ENCODE measurements at regions not wholly inside any gene's neighbourhood (a gene's known extent, or its start where the extent isn't known, plus 50 kb on each side); places are given as distances from the start of the nearest gene placed in this dataset.

DNA sequence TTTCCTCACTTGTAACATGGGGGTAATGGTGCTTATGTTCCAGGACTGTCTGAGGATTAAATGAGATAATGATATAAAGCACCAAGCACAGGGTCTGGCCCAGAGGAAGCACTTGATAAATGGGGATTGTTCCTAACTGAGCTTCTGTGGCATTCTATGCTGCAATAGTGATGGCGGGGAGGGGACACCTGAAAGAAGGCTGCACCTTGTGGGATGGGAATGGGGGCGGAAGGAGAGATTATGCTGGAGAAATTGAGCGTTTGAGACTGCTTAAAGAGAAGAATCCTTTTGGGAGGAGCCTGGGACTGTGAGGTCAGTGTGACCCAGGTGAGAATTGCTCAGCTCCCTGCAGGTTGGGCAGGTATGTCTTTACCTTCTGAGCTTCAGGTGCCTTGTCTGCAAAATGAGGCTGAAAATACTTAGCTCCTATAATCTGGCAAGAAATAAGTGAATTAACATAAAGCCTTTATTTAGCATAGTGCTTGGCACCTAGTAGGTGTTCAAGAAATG lies 55.9 kb upstream of the CTPS1 start:
- POLR2A ChIA-PET = interaction anchor here (0.6 kb wide), 1 partner anchor 13 kb away, joined by 3 read pairs; no protein-coding TSS in a partner anchor
- no peaks in the 10 kb centered on the region for H3K4me1 ChIP-seq (ENCODE audit: control insufficient read depth, extremely low read depth, insufficient read depth, low read length)
- H3K9me3 ChIP-seq (replicated peaks; ENCODE audit: control insufficient read depth, insufficient read depth, low read length) = no peaks in the 10 kb centered on the region
- dilution Hi-C loops (cut with MboI; ENCODE audit: extremely low pct_ligation_motif_present, low sequenced_read_pairs) (no loop called here), intact Hi-C loops (cut with micrococcal nuclease) (no loop called here)
- FAIRE-seq = no peak
- H3K9me1 ChIP-seq (replicated peaks; ENCODE audit: control insufficient read depth, extremely low read depth, insufficient read depth, low read length) = no peaks in the 10 kb centered on the region
- H3K27me3 ChIP-seq (ENCODE audit: control insufficient read depth in 2 of 2, insufficient read depth in 2 of 2, low read length in 2 of 2) = peaks cover 2% of the 10 kb centered on the region in 2 experiments
- H2AFZ ChIP-seq (ENCODE audit: low read depth, low read length) = no peak overlapping the region
- H3K9ac ChIP-seq (replicated peaks; ENCODE audit: extremely low read depth, insufficient read depth, low read length) = no peak overlapping the region
- H3K4me2 ChIP-seq (ENCODE audit: insufficient read depth, low read length) = no peak overlapping the region
- no TSS peak for BruUV-seq (replicated peaks)
- H4K20me1 ChIP-seq (replicated peaks; ENCODE audit: control insufficient read depth, extremely low read depth, insufficient read depth, low read length) = no peaks in the 10 kb centered on the region
- no peak overlapping the region for H3K27ac ChIP-seq (ENCODE audit: insufficient read depth, low read depth, low read length)
- TF ChIP-seq FOS (IDR thresholded peaks at IDR 0.05; ENCODE audit: borderline replicate concordance, insufficient read depth, low read length) (no peak), JUN (IDR thresholded peaks at IDR 0.05; ENCODE audit: borderline replicate concordance, insufficient read depth, insufficient read length, low read depth) (no peak), POLR2AphosphoS5 (IDR thresholded peaks at IDR 0.05; ENCODE audit: insufficient read depth, low read depth, low read length) (no peak)
- CTCF ChIA-PET = interaction anchor here (1.1 to 1.7 kb wide), 3 partner anchors 11 to 26 kb away, joined by 3 to 7 read pairs (median 4); no protein-coding TSS in a partner anchor
- H3K4me3 ChIP-seq (replicated peaks in 1 of 3; ENCODE audit: insufficient read depth in 1 of 3, low read depth in 1 of 3, low read length in 3 of 3) = no peak overlapping the region
- no peak for DNase-seq (ENCODE audit: low read depth, low spot score)
- H3K79me2 ChIP-seq (ENCODE audit: control insufficient read depth, insufficient read depth, low read length) = no peaks in the 10 kb centered on the region
- H3K36me3 ChIP-seq (ENCODE audit: control insufficient read depth in 2 of 2, extremely low read depth in 1 of 2, insufficient read depth in 2 of 2, low read length in 2 of 2) = no peaks in the 10 kb centered on the region

DNA sequence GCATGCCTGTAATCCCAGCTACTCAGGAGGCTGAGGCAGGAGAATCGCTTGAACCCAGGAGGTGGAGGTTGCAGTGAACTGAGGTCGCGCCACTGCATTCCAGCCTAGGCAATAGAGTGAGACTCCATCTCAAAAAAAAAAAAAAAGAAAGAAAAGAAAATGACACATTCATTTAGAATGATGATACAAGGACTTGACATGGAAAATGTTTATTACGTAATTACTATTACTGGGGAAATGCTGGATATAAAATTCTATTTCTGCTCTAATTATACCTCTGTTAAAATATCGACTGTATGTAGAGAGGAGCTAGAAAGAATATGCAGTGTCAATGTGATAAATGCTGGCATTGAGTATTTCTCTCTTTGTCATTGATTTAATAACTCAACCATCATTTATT lies 54.7 kb upstream of the CTPS1 start:
- no peaks in the 10 kb centered on the region for H3K9me1 ChIP-seq (replicated peaks; ENCODE audit: control insufficient read depth, extremely low read depth, insufficient read depth, low read length)
- H3K4me3 ChIP-seq (replicated peaks in 1 of 3; ENCODE audit: insufficient read depth in 1 of 3, low read depth in 1 of 3, low read length in 3 of 3) = no peak overlapping the region
- H3K9ac ChIP-seq (replicated peaks; ENCODE audit: extremely low read depth, insufficient read depth, low read length) = no peak overlapping the region
- no peak for FAIRE-seq
- TF ChIP-seq JUN (IDR thresholded peaks at IDR 0.05; ENCODE audit: borderline replicate concordance, insufficient read depth, insufficient read length, low read depth) (no peak), POLR2A (IDR thresholded peaks at IDR 0.05; ENCODE audit: low read depth, low read length) (no peak), GATA2 (IDR thresholded peaks at IDR 0.05; ENCODE audit: insufficient read depth, insufficient read length, low read depth, low read length) (no peak), MYC (IDR thresholded peaks at IDR 0.05; ENCODE audit: low read depth, low read length) (no peak), POLR2AphosphoS5 (IDR thresholded peaks at IDR 0.05; ENCODE audit: insufficient read depth, low read depth, low read length) (no peak), EZH2 (IDR thresholded peaks at IDR 0.05; ENCODE audit: borderline replicate concordance, low read depth, low read length, severe bottlenecking) (no peak), FOS (IDR thresholded peaks at IDR 0.05; ENCODE audit: borderline replicate concordance, insufficient read depth, low read length) (no peak)
- TF ChIP-seq, protein P1, sequence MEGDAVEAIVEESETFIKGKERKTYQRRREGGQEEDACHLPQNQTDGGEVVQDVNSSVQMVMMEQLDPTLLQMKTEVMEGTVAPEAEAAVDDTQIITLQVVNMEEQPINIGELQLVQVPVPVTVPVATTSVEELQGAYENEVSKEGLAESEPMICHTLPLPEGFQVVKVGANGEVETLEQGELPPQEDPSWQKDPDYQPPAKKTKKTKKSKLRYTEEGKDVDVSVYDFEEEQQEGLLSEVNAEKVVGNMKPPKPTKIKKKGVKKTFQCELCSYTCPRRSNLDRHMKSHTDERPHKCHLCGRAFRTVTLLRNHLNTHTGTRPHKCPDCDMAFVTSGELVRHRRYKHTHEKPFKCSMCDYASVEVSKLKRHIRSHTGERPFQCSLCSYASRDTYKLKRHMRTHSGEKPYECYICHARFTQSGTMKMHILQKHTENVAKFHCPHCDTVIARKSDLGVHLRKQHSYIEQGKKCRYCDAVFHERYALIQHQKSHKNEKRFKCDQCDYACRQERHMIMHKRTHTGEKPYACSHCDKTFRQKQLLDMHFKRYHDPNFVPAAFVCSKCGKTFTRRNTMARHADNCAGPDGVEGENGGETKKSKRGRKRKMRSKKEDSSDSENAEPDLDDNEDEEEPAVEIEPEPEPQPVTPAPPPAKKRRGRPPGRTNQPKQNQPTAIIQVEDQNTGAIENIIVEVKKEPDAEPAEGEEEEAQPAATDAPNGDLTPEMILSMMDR (IDR thresholded peaks at IDR 0.05; ENCODE audit: extremely low read depth in 1 of 2, insufficient read depth in 1 of 2, low read depth in 1 of 2, low read length in 2 of 2) = no peak
- TF ChIP-seq, protein P2, sequence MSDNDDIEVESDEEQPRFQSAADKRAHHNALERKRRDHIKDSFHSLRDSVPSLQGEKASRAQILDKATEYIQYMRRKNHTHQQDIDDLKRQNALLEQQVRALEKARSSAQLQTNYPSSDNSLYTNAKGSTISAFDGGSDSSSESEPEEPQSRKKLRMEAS (IDR thresholded peaks at IDR 0.05; ENCODE audit: insufficient read depth, insufficient read length) = no peak
- no peak overlapping the region for H3K4me2 ChIP-seq (ENCODE audit: insufficient read depth, low read length)
- H3K27me3 ChIP-seq (ENCODE audit: control insufficient read depth in 2 of 2, insufficient read depth in 2 of 2, low read length in 2 of 2) = peaks cover 2% of the 10 kb centered on the region in 2 experiments
- H3K79me2 ChIP-seq (ENCODE audit: control insufficient read depth, insufficient read depth, low read length) = no peaks in the 10 kb centered on the region
- no peaks in the 10 kb centered on the region for H3K4me1 ChIP-seq (ENCODE audit: control insufficient read depth, extremely low read depth, insufficient read depth, low read length)
- CTCF ChIA-PET = interaction anchor here (1.1 to 1.3 kb wide), 3 partner anchors 10 to 38 kb away, joined by 3 read pairs; no protein-coding TSS in a partner anchor
- DNase-seq (ENCODE audit: low read depth, low spot score) = no peak
- H3K9me3 ChIP-seq (replicated peaks; ENCODE audit: control insufficient read depth, insufficient read depth, low read length) = no peaks in the 10 kb centered on the region
- no peaks in the 10 kb centered on the region for H4K20me1 ChIP-seq (replicated peaks; ENCODE audit: control insufficient read depth, extremely low read depth, insufficient read depth, low read length)
- no peaks in the 10 kb centered on the region for H3K36me3 ChIP-seq (ENCODE audit: control insufficient read depth in 2 of 2, extremely low read depth in 1 of 2, insufficient read depth in 2 of 2, low read length in 2 of 2)
- no peak overlapping the region for H3K27ac ChIP-seq (ENCODE audit: insufficient read depth, low read depth, low read length)
- BruUV-seq (replicated peaks) = no TSS peak
- intact Hi-C loops (cut with micrococcal nuclease) (no loop called here), dilution Hi-C loops (cut with MboI; ENCODE audit: extremely low pct_ligation_motif_present, low sequenced_read_pairs) (no loop called here)
- POLR2A ChIA-PET = no interaction called here
- no peak overlapping the region for H2AFZ ChIP-seq (ENCODE audit: low read depth, low read length)
